ENCODE measurements at regions not wholly inside any gene's neighbourhood (a gene's known extent, or its start where the extent isn't known, plus 50 kb on each side); places are given as distances from the start of the nearest gene placed in this dataset.
"Not testable (repeated sequence)": the region's sequence is repeated elsewhere in the genome, so short reads cannot be mapped to it uniquely, and the experiment has no call there.

DNA sequence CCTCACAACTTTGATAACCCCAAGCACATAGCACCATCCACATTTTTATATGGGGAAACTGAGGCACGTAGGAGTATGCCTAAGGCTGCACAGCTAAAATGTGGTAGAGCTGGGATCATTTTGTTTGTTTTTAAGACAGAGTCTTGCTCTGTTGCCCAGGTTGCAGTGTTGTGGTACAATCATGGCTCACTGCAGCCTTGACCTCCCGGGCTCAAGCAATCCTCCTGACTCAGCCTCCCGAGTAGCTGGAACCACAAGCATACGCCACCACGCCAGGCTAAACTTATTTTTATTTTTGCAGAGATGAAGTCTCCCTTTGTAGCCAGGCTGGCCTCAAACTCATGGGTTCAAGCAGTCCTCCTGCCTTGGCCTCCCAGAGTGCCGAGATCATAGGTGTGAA lies 81.0 kb upstream of the GSE1 start:
- Mint-ChIP-seq H3K36me3 (ENCODE audit: low read depth, unreplicated experiment) (peaks cover 4% of the 10 kb centered on the region), H3K27me3 (ENCODE audit: low read depth, unreplicated experiment) (peaks cover 34% of the 10 kb centered on the region), H3K9me3 (ENCODE audit: unreplicated experiment) (no peaks in the 10 kb centered on the region), H3K4me1 (ENCODE audit: low read depth, unreplicated experiment) (peaks cover 5% of the 10 kb centered on the region), H3K27ac (ENCODE audit: unreplicated experiment) (no peak overlapping the region), H3K4me3 (ENCODE audit: unreplicated experiment) (no peak overlapping the region)
- no peaks in the 10 kb centered on the region for H3K27me3 ChIP-seq (ENCODE audit: insufficient read depth, low read length)
- H4K20me1 ChIP-seq (ENCODE audit: insufficient read depth, low read length): peaks cover 59% of the 10 kb centered on the region
- no peaks in the 10 kb centered on the region for H3K9me3 ChIP-seq (ENCODE audit: insufficient read depth, low read depth, low read length)
- H2AFZ ChIP-seq (ENCODE audit: low read depth, low read length): no peak overlapping the region
- no peaks in the 10 kb centered on the region for H3K4me1 ChIP-seq (ENCODE audit: insufficient read depth, low read length)
- no peaks in the 10 kb centered on the region for H3K36me3 ChIP-seq (ENCODE audit: insufficient read depth, low read length)
- H3K4me3 ChIP-seq (ENCODE audit: insufficient read depth, low read depth, low read length): no peak overlapping the region
- H3K9ac ChIP-seq (ENCODE audit: low read length): no peak overlapping the region
- DNase-seq (ENCODE audit: low read depth) (no peak), FAIRE-seq (no peak)
- no peak overlapping the region for H3K4me2 ChIP-seq (ENCODE audit: low read length)
- no peak overlapping the region for H3K27ac ChIP-seq (ENCODE audit: low read depth, low read length)
- no peak for TF ChIP-seq EZH2 (IDR thresholded peaks at IDR 0.05; ENCODE audit: insufficient read depth, low read length)
- TF ChIP-seq, protein P1, sequence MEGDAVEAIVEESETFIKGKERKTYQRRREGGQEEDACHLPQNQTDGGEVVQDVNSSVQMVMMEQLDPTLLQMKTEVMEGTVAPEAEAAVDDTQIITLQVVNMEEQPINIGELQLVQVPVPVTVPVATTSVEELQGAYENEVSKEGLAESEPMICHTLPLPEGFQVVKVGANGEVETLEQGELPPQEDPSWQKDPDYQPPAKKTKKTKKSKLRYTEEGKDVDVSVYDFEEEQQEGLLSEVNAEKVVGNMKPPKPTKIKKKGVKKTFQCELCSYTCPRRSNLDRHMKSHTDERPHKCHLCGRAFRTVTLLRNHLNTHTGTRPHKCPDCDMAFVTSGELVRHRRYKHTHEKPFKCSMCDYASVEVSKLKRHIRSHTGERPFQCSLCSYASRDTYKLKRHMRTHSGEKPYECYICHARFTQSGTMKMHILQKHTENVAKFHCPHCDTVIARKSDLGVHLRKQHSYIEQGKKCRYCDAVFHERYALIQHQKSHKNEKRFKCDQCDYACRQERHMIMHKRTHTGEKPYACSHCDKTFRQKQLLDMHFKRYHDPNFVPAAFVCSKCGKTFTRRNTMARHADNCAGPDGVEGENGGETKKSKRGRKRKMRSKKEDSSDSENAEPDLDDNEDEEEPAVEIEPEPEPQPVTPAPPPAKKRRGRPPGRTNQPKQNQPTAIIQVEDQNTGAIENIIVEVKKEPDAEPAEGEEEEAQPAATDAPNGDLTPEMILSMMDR (IDR thresholded peaks at IDR 0.05; ENCODE audit: insufficient read depth, low read depth, low read length): no peak
- no peaks in the 10 kb centered on the region for H3K79me2 ChIP-seq (ENCODE audit: insufficient read depth, low read length)

GRCh38 chr16:85533593-85533992 lies 79.5 kb upstream of the GSE1 start:
- H3K36me3 ChIP-seq (ENCODE audit: insufficient read depth, low read length); H3K4me2 ChIP-seq (ENCODE audit: low read length); FAIRE-seq; H3K79me2 ChIP-seq (ENCODE audit: insufficient read depth, low read length); H3K9me3 ChIP-seq (ENCODE audit: insufficient read depth, low read depth, low read length); H3K9me3 Mint-ChIP-seq (ENCODE audit: unreplicated experiment); H3K4me1 ChIP-seq (ENCODE audit: insufficient read depth, low read length); H3K27ac Mint-ChIP-seq (ENCODE audit: unreplicated experiment); H3K4me1 Mint-ChIP-seq (ENCODE audit: low read depth, unreplicated experiment); H3K4me3 Mint-ChIP-seq (ENCODE audit: unreplicated experiment); H3K27me3 ChIP-seq (ENCODE audit: insufficient read depth, low read length); H3K9ac ChIP-seq (ENCODE audit: low read length); H3K36me3 Mint-ChIP-seq (ENCODE audit: low read depth, unreplicated experiment); H3K27ac ChIP-seq (ENCODE audit: low read depth, low read length); DNase-seq (ENCODE audit: low read depth); H3K4me3 ChIP-seq (ENCODE audit: insufficient read depth, low read depth, low read length); H2AFZ ChIP-seq (ENCODE audit: low read depth, low read length): not testable (repeated sequence)
- H4K20me1 ChIP-seq (ENCODE audit: insufficient read depth, low read length): peaks cover 50% of the 10 kb centered on the region
- H3K27me3 Mint-ChIP-seq (ENCODE audit: low read depth, unreplicated experiment): peaks cover 33% of the 10 kb centered on the region

GRCh38 chr16:85534536-85535351 lies 78.4 kb upstream of the GSE1 start:
- Mint-ChIP-seq H3K27me3 (ENCODE audit: low read depth, unreplicated experiment) (peaks cover 31% of the 10 kb centered on the region), H3K9me3 (ENCODE audit: unreplicated experiment) (peaks cover 3% of the 10 kb centered on the region), H3K4me1 (ENCODE audit: low read depth, unreplicated experiment) (no peaks in the 10 kb centered on the region), H3K36me3 (ENCODE audit: low read depth, unreplicated experiment) (peaks cover 7% of the 10 kb centered on the region), H3K27ac (ENCODE audit: unreplicated experiment) (no peak overlapping the region), H3K4me3 (ENCODE audit: unreplicated experiment) (no peak overlapping the region)
- Histone ChIP-seq H3K4me2 (ENCODE audit: low read length) (no peak overlapping the region), H3K4me1 (ENCODE audit: insufficient read depth, low read length) (no peaks in the 10 kb centered on the region), H4K20me1 (ENCODE audit: insufficient read depth, low read length) (peaks cover 46% of the 10 kb centered on the region), H3K27ac (ENCODE audit: low read depth, low read length) (no peak overlapping the region), H2AFZ (ENCODE audit: low read depth, low read length) (no peak overlapping the region), H3K9me3 (ENCODE audit: insufficient read depth, low read depth, low read length) (peaks cover 2% of the 10 kb centered on the region), H3K9ac (ENCODE audit: low read length) (no peak overlapping the region), H3K4me3 (ENCODE audit: insufficient read depth, low read depth, low read length) (no peak overlapping the region), H3K36me3 (ENCODE audit: insufficient read depth, low read length) (no peaks in the 10 kb centered on the region), H3K27me3 (ENCODE audit: insufficient read depth, low read length) (no peaks in the 10 kb centered on the region), H3K79me2 (ENCODE audit: insufficient read depth, low read length) (no peaks in the 10 kb centered on the region)
- FAIRE-seq: no peak
- DNase-seq (ENCODE audit: low read depth): no peak
- no peak for TF ChIP-seq EZH2 (IDR thresholded peaks at IDR 0.05; ENCODE audit: insufficient read depth, low read length)
